ENCODE measurements at regions not wholly inside any gene's neighbourhood (a gene's known extent, or its start where the extent isn't known, plus 50 kb on each side); places are given as distances from the start of the nearest gene placed in this dataset.

DNA sequence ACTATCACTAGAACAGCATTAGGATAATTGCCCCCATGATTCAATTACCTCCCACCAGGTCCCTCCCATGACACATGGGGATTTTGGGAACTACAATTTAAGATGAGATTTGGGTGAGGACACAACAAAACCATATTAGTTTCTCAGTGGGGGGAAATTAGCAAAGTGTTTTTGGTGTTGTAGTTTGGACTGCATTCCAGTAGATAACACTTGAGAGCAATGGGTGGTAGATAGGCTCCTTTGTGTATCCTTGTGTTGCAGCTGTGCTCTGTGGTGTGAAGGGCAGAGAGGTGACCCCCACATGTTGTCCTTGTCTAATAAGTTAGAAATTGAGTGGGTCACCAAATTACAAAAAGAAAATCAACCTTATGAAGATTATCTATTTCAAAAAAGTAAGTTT lies 223.8 kb downstream of the SATB1 start:
- Histone ChIP-seq H4K91ac (ENCODE audit: low read length) (no peak overlapping the region), H2AK5ac (ENCODE audit: low read length, severe bottlenecking) (no peak overlapping the region), H3K9me3 (ENCODE audit: control insufficient read depth, low read length) (peaks cover 30% of the 10 kb centered on the region), H3K36me3 (ENCODE audit: control insufficient read depth in 1 of 2, insufficient read depth in 2 of 2, low read depth in 1 of 2, low read length in 2 of 2) (no peaks in the 10 kb centered on the region), H3K27ac (ENCODE audit: low read length, poor library complexity, severe bottlenecking) (no peak overlapping the region), H2AFZ (ENCODE audit: low read depth, low read length) (no peak overlapping the region), H3K4me2 (ENCODE audit: low read length, poor library complexity, severe bottlenecking) (no peak overlapping the region), H3K79me1 (replicated peaks; ENCODE audit: low read length, poor library complexity, severe bottlenecking) (no peaks in the 10 kb centered on the region), H2BK5ac (ENCODE audit: low read depth, low read length, poor library complexity, severe bottlenecking) (no peak overlapping the region), H2BK120ac (ENCODE audit: low read depth, low read length) (no peak overlapping the region), H2BK12ac (ENCODE audit: low read length in 2 of 2) (no peak overlapping the region), H3K23ac (ENCODE audit: low read length in 2 of 2) (no peak overlapping the region), H3K4ac (ENCODE audit: low read depth in 1 of 2, low read length in 2 of 2) (no peak overlapping the region), H3K18ac (ENCODE audit: low read depth in 1 of 2, low read length in 2 of 2) (no peak overlapping the region), H3K14ac (ENCODE audit: low read length in 2 of 2) (no peak overlapping the region), H3K4me1 (ENCODE audit: control insufficient read depth, insufficient read depth, low read depth, low read length) (no peaks in the 10 kb centered on the region), H4K8ac (ENCODE audit: low read length) (no peak overlapping the region), H3K4me3 (ENCODE audit: insufficient read depth in 1 of 2, low read depth in 1 of 2, low read length in 2 of 2) (no peak overlapping the region), H2BK15ac (ENCODE audit: low read depth, poor library complexity, severe bottlenecking) (no peak overlapping the region), H3K27me3 (ENCODE audit: control insufficient read depth in 1 of 2, insufficient read depth in 1 of 2, low read length in 2 of 2) (no peaks in the 10 kb centered on the region), H3K9ac (ENCODE audit: low read length) (no peak overlapping the region)
- DNase-seq = no peak

DNA sequence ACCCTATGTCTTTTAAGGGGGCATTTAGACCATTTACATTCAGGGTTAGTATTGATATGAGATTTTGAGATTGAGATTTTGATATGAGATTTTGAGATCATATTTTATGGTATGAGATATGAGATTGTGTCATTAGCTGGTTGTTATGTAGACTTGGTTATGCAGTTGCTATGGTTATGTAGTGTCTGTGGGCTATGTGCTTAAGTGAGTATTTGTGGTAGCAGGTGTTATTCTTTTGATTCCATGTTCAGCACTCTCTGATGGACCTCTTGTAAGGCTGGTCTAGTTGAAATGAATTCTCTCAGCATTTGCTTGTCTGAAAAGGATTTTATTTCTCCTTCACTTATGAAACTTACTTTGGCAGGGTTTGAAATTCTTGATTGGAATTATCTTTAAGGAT lies 225.4 kb downstream of the SATB1 start:
- Histone ChIP-seq H2BK12ac (ENCODE audit: low read length in 2 of 2) (no peak overlapping the region), H3K9me3 (ENCODE audit: control insufficient read depth, low read length) (peaks cover 37% of the 10 kb centered on the region), H2BK120ac (ENCODE audit: low read depth, low read length) (no peak overlapping the region), H2AFZ (ENCODE audit: low read depth, low read length) (no peak overlapping the region), H2BK15ac (ENCODE audit: low read depth, poor library complexity, severe bottlenecking) (no peak overlapping the region), H3K14ac (ENCODE audit: low read length in 2 of 2) (no peak overlapping the region), H3K27ac (ENCODE audit: low read length, poor library complexity, severe bottlenecking) (no peak overlapping the region), H2BK5ac (ENCODE audit: low read depth, low read length, poor library complexity, severe bottlenecking) (no peak overlapping the region), H3K79me1 (replicated peaks; ENCODE audit: low read length, poor library complexity, severe bottlenecking) (no peaks in the 10 kb centered on the region), H3K18ac (ENCODE audit: low read depth in 1 of 2, low read length in 2 of 2) (no peak overlapping the region), H3K4me3 (ENCODE audit: insufficient read depth in 1 of 2, low read depth in 1 of 2, low read length in 2 of 2) (no peak overlapping the region), H3K4me1 (ENCODE audit: control insufficient read depth, insufficient read depth, low read depth, low read length) (no peaks in the 10 kb centered on the region), H3K23ac (ENCODE audit: low read length in 2 of 2) (no peak overlapping the region), H3K27me3 (ENCODE audit: control insufficient read depth in 1 of 2, insufficient read depth in 1 of 2, low read length in 2 of 2) (no peaks in the 10 kb centered on the region), H2AK5ac (ENCODE audit: low read length, severe bottlenecking) (no peak overlapping the region), H4K8ac (ENCODE audit: low read length) (no peak overlapping the region), H3K4me2 (ENCODE audit: low read length, poor library complexity, severe bottlenecking) (no peak overlapping the region), H3K9ac (ENCODE audit: low read length) (no peak overlapping the region), H3K36me3 (ENCODE audit: control insufficient read depth in 1 of 2, insufficient read depth in 2 of 2, low read depth in 1 of 2, low read length in 2 of 2) (no peaks in the 10 kb centered on the region), H4K91ac (ENCODE audit: low read length) (no peak overlapping the region), H3K4ac (ENCODE audit: low read depth in 1 of 2, low read length in 2 of 2) (no peak overlapping the region)
- no peak for DNase-seq

DNA sequence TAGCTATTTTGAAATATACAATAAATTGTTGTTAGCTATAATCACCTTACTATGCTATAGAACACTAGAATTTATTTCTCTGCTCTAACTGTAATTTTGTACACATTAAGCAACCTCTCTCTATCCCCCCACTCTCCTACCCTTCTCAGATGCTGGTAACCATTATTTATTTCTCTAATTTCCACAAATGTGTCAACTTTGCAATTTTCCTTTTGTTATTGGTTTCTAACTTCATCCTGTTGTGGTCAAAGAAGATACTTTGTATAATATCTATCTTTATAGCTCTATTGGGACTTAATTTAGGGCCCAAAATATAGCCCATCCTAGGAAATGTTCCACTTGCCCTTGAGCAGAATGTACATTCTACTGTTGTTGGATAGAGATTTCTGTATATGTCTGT lies 229.3 kb downstream of the SATB1 start:
- no peak for DNase-seq
- Histone ChIP-seq H2BK120ac (ENCODE audit: low read depth, low read length) (no peak overlapping the region), H3K18ac (ENCODE audit: low read depth in 1 of 2, low read length in 2 of 2) (no peak overlapping the region)

DNA sequence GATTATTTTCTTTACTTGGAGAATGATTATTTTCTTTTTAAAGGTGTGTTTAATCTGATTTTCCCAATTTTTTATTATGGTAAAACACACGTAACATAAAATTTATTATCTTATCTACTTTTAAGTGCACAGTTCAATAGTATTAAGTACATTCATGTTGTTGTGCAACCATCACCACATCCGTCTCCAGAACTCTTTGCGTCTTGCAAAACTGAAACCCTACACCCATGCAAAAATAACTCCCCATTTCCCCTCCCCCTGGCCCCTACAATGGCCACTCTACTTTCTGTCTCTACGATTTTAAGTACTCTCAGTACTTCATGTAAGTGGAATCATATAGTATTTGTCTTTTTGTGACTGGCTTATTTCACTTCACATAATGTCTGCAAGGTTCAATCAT lies 230.7 kb downstream of the SATB1 start:
- Histone ChIP-seq H3K4ac (ENCODE audit: low read depth in 1 of 2, low read length in 2 of 2) (no peak overlapping the region), H3K27ac (ENCODE audit: low read length, poor library complexity, severe bottlenecking) (no peak overlapping the region), H3K79me1 (replicated peaks; ENCODE audit: low read length, poor library complexity, severe bottlenecking) (no peaks in the 10 kb centered on the region), H4K91ac (ENCODE audit: low read length) (no peak overlapping the region), H2BK15ac (ENCODE audit: low read depth, poor library complexity, severe bottlenecking) (no peak overlapping the region), H2AFZ (ENCODE audit: low read depth, low read length) (no peak overlapping the region), H2BK12ac (ENCODE audit: low read length in 2 of 2) (no peak overlapping the region), H2BK5ac (ENCODE audit: low read depth, low read length, poor library complexity, severe bottlenecking) (no peak overlapping the region), H3K4me3 (ENCODE audit: insufficient read depth in 1 of 2, low read depth in 1 of 2, low read length in 2 of 2) (no peak overlapping the region), H2AK5ac (ENCODE audit: low read length, severe bottlenecking) (no peak overlapping the region), H3K9ac (ENCODE audit: low read length) (no peak overlapping the region), H3K36me3 (ENCODE audit: control insufficient read depth in 1 of 2, insufficient read depth in 2 of 2, low read depth in 1 of 2, low read length in 2 of 2) (no peaks in the 10 kb centered on the region), H3K4me1 (ENCODE audit: control insufficient read depth, insufficient read depth, low read depth, low read length) (no peaks in the 10 kb centered on the region), H3K27me3 (ENCODE audit: control insufficient read depth in 1 of 2, insufficient read depth in 1 of 2, low read length in 2 of 2) (no peaks in the 10 kb centered on the region), H3K18ac (ENCODE audit: low read depth in 1 of 2, low read length in 2 of 2) (no peak overlapping the region), H3K4me2 (ENCODE audit: low read length, poor library complexity, severe bottlenecking) (no peak overlapping the region), H3K23ac (ENCODE audit: low read length in 2 of 2) (no peak overlapping the region), H3K14ac (ENCODE audit: low read length in 2 of 2) (no peak overlapping the region), H2BK120ac (ENCODE audit: low read depth, low read length) (no peak overlapping the region), H3K9me3 (ENCODE audit: control insufficient read depth, low read length) (peaks cover 29% of the 10 kb centered on the region), H4K8ac (ENCODE audit: low read length) (no peak overlapping the region)
- DNase-seq = no peak
- WGBS = 43% methylated on average over 3 of the region's 4 CpGs

More for the DNA sequence above, 229.3 kb downstream of the SATB1 start:
- H4K91ac ChIP-seq (ENCODE audit: low read length) = no peak overlapping the region
- no peaks in the 10 kb centered on the region for H3K4me1 ChIP-seq (ENCODE audit: control insufficient read depth, insufficient read depth, low read depth, low read length)
- H4K8ac ChIP-seq (ENCODE audit: low read length) = no peak overlapping the region
- no peak overlapping the region for H3K4me2 ChIP-seq (ENCODE audit: low read length, poor library complexity, severe bottlenecking)
- H3K79me1 ChIP-seq (replicated peaks; ENCODE audit: low read length, poor library complexity, severe bottlenecking) = no peaks in the 10 kb centered on the region
- no peak overlapping the region for H3K27ac ChIP-seq (ENCODE audit: low read length, poor library complexity, severe bottlenecking)
- no peak overlapping the region for H3K23ac ChIP-seq (ENCODE audit: low read length in 2 of 2)
- no peak overlapping the region for H2AK5ac ChIP-seq (ENCODE audit: low read length, severe bottlenecking)
- no peak overlapping the region for H2BK12ac ChIP-seq (ENCODE audit: low read length in 2 of 2)
- H3K27me3 ChIP-seq (ENCODE audit: control insufficient read depth in 1 of 2, insufficient read depth in 1 of 2, low read length in 2 of 2) = no peaks in the 10 kb centered on the region
- no peak overlapping the region for H2BK15ac ChIP-seq (ENCODE audit: low read depth, poor library complexity, severe bottlenecking)
- H2AFZ ChIP-seq (ENCODE audit: low read depth, low read length) = no peak overlapping the region
- no peak overlapping the region for H3K14ac ChIP-seq (ENCODE audit: low read length in 2 of 2)
- no peak overlapping the region for H3K4ac ChIP-seq (ENCODE audit: low read depth in 1 of 2, low read length in 2 of 2)
- peaks cover 37% of the 10 kb centered on the region for H3K9me3 ChIP-seq (ENCODE audit: control insufficient read depth, low read length)
- H3K4me3 ChIP-seq (ENCODE audit: insufficient read depth in 1 of 2, low read depth in 1 of 2, low read length in 2 of 2) = peak overlapping the region in 1 of 2 experiments; percentile 34
- no peaks in the 10 kb centered on the region for H3K36me3 ChIP-seq (ENCODE audit: control insufficient read depth in 1 of 2, insufficient read depth in 2 of 2, low read depth in 1 of 2, low read length in 2 of 2)
- no peak overlapping the region for H2BK5ac ChIP-seq (ENCODE audit: low read depth, low read length, poor library complexity, severe bottlenecking)
- no peak overlapping the region for H3K9ac ChIP-seq (ENCODE audit: low read length)

Measured in mesenchymal stem cell (in vitro differentiated cells and primary cell).